ENCODE measurements at regions not wholly inside any gene's neighbourhood (a gene's known extent, or its start where the extent isn't known, plus 50 kb on each side); places are given as distances from the start of the nearest gene placed in this dataset.

DNA sequence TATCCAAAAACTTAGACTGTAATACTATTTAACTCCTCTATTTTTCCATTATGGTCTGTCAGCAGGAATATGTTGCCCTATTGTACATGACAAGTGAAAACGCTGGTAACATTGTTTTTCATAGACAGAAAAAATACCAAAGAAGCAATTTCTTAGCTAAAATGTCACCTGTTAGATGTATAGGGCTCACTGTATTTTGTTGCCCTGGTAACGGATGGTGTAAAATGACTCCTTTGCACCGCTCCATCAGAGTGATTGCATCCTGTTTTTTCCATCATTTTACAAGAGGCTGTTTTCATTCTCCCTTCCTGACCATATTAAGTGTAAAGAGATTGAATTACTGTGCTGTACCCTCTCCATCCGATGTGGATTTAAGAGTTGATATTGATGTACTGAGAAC lies 460.1 kb upstream of the TLE4 start:
- Histone ChIP-seq H3K4me3 (ENCODE audit: control insufficient read depth in 1 of 2, extremely low read depth in 1 of 2, low read length in 1 of 2) (no peak overlapping the region), H3K27ac (ENCODE audit: low read length) (no peak overlapping the region), H3K27me3 (replicated peaks in 1 of 2; ENCODE audit: control insufficient read depth in 2 of 2, extremely low read depth in 1 of 2, insufficient read depth in 2 of 2, low read length in 1 of 2) (no peaks in the 10 kb centered on the region), H3K36me3 (ENCODE audit: control insufficient read depth in 2 of 2, extremely low read depth in 1 of 2, insufficient read depth in 1 of 2, low read length in 1 of 2) (no peaks in the 10 kb centered on the region), H3K9me3 (no peaks in the 10 kb centered on the region), H3K4me1 (ENCODE audit: control insufficient read depth in 1 of 2, extremely low read depth in 1 of 2, insufficient read depth in 2 of 2, low read length in 2 of 2) (no peaks in the 10 kb centered on the region)
- 100% methylated on average over 1 of the region's 4 CpGs for WGBS (ENCODE audit: insufficient coverage)
- Mint-ChIP-seq H3K4me3 (no peak overlapping the region), H3K9me3 (peaks cover 0 to 20% (median 6%) of the 10 kb centered on the region in 3 donors), H3K27ac (no peak overlapping the region), H3K27me3 (no peaks in the 10 kb centered on the region), H3K36me3 (no peaks in the 10 kb centered on the region), H3K4me1 (no peaks in the 10 kb centered on the region)
- CTCF ChIA-PET = no interaction called here
- DNase-seq = no peak
- ATAC-seq (replicated peaks in 1 of 4) = no peak
- POLR2A ChIA-PET = interaction anchor here in 1 of 2 donors (0.8 kb wide), 1 partner anchor 375 kb away, joined by 3 read pairs; no protein-coding TSS in a partner anchor

DNA sequence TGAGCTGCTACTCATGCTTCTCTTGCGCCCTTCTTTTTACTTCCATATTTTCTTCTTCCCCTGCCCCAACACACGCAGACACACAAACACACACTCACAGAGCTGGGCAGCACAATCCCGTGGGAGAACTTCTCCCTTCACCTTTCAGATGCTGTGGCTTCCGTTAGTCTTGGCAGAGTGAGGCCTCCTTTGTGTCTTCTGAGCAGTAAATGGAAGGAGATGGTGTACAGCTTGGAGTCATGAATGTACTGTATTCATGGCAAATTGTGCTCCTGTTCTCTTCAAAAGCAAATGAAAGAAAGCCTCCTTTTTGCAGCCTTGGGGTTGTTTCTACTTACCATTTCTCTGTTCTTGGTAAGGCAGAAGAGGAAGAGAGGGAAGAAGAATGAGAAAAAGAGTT lies 456.6 kb upstream of the TLE4 start:
- Histone ChIP-seq H3K4me1 (ENCODE audit: control insufficient read depth in 1 of 2, extremely low read depth in 1 of 2, insufficient read depth in 2 of 2, low read length in 2 of 2) (no peaks in the 10 kb centered on the region), H3K27ac (ENCODE audit: low read length) (no peak overlapping the region), H3K36me3 (ENCODE audit: control insufficient read depth in 2 of 2, extremely low read depth in 1 of 2, insufficient read depth in 1 of 2, low read length in 1 of 2) (no peaks in the 10 kb centered on the region), H3K4me3 (ENCODE audit: control insufficient read depth in 1 of 2, extremely low read depth in 1 of 2, low read length in 1 of 2) (no peak overlapping the region), H3K9me3 (no peaks in the 10 kb centered on the region), H3K27me3 (replicated peaks in 1 of 2; ENCODE audit: control insufficient read depth in 2 of 2, extremely low read depth in 1 of 2, insufficient read depth in 2 of 2, low read length in 1 of 2) (no peaks in the 10 kb centered on the region)
- Mint-ChIP-seq H3K27ac (no peak overlapping the region), H3K4me3 (no peak overlapping the region), H3K4me1 (no peaks in the 10 kb centered on the region), H3K9me3 (peaks cover 0 to 3% (median 0%) of the 10 kb centered on the region in 3 donors), H3K36me3 (no peaks in the 10 kb centered on the region), H3K27me3 (peaks cover 2 to 4% of the 10 kb centered on the region in 2 donors)
- ChIA-PET CTCF (no interaction called here), POLR2A (no interaction called here)
- no peak for DNase-seq
- ATAC-seq (replicated peaks in 1 of 4) = no peak
- WGBS (ENCODE audit: insufficient coverage) = 94% methylated on average over 2 of the region's 4 CpGs

- ATAC-seq (replicated peaks in 1 of 4) = no peak
- no peaks in the 10 kb centered on the region for H3K36me3 ChIP-seq (ENCODE audit: control insufficient read depth in 2 of 2, extremely low read depth in 1 of 2, insufficient read depth in 1 of 2, low read length in 1 of 2)
- H3K4me1 ChIP-seq (ENCODE audit: control insufficient read depth in 1 of 2, extremely low read depth in 1 of 2, insufficient read depth in 2 of 2, low read length in 2 of 2) = no peaks in the 10 kb centered on the region
- no peak overlapping the region for H3K27ac ChIP-seq (ENCODE audit: low read length)
- ChIA-PET CTCF (no interaction called here), POLR2A (no interaction called here)
- Mint-ChIP-seq H3K4me1 (no peaks in the 10 kb centered on the region), H3K27me3 (peaks cover 2 to 4% of the 10 kb centered on the region in 2 donors), H3K9me3 (no peaks in the 10 kb centered on the region), H3K27ac (no peak overlapping the region), H3K4me3 (no peak overlapping the region), H3K36me3 (no peaks in the 10 kb centered on the region)
- no peak for DNase-seq
- no peaks in the 10 kb centered on the region for H3K27me3 ChIP-seq (replicated peaks in 1 of 2; ENCODE audit: control insufficient read depth in 2 of 2, extremely low read depth in 1 of 2, insufficient read depth in 2 of 2, low read length in 1 of 2)
- WGBS (ENCODE audit: insufficient coverage) = 100% methylated on average over 1 of the region's 3 CpGs
- no peak overlapping the region for H3K4me3 ChIP-seq (ENCODE audit: control insufficient read depth in 1 of 2, extremely low read depth in 1 of 2, low read length in 1 of 2)
- H3K9me3 ChIP-seq = no peaks in the 10 kb centered on the region
Measured at GRCh38 chr9:79116041-79116440, 455.7 kb upstream of the TLE4 start.

- Mint-ChIP-seq H3K27ac (no peak overlapping the region), H3K9me3 (no peaks in the 10 kb centered on the region), H3K4me3 (no peak overlapping the region), H3K4me1 (no peaks in the 10 kb centered on the region), H3K36me3 (no peaks in the 10 kb centered on the region), H3K27me3 (peaks cover 2 to 4% of the 10 kb centered on the region in 2 donors)
- ATAC-seq (replicated peaks in 1 of 4) (no peak), DNase-seq (no peak)
- ChIA-PET CTCF (no interaction called here), POLR2A (no interaction called here)
- WGBS (ENCODE audit: insufficient coverage) = no CpG with 5 or more reads among the region's 6 CpGs
- H3K4me3 ChIP-seq (ENCODE audit: control insufficient read depth in 1 of 2, extremely low read depth in 1 of 2, low read length in 1 of 2) = no peak overlapping the region
- no peaks in the 10 kb centered on the region for H3K4me1 ChIP-seq (ENCODE audit: control insufficient read depth in 1 of 2, extremely low read depth in 1 of 2, insufficient read depth in 2 of 2, low read length in 2 of 2)
- no peaks in the 10 kb centered on the region for H3K9me3 ChIP-seq
- H3K27ac ChIP-seq (ENCODE audit: low read length) = no peak overlapping the region
- H3K36me3 ChIP-seq (ENCODE audit: control insufficient read depth in 2 of 2, extremely low read depth in 1 of 2, insufficient read depth in 1 of 2, low read length in 1 of 2) = no peaks in the 10 kb centered on the region
- no peaks in the 10 kb centered on the region for H3K27me3 ChIP-seq (replicated peaks in 1 of 2; ENCODE audit: control insufficient read depth in 2 of 2, extremely low read depth in 1 of 2, insufficient read depth in 2 of 2, low read length in 1 of 2)
Measured at GRCh38 chr9:79116709-79117108, 455.1 kb upstream of the TLE4 start.

GRCh38 chr9:79120533-79120932 lies 451.2 kb upstream of the TLE4 start:
- WGBS (ENCODE audit: insufficient coverage) = no CpG with 5 or more reads among the region's 2 CpGs
- H3K36me3 Mint-ChIP-seq = no peaks in the 10 kb centered on the region
- POLR2A ChIA-PET = no interaction called here
- no peaks in the 10 kb centered on the region for H3K4me1 ChIP-seq (ENCODE audit: control insufficient read depth in 1 of 2, extremely low read depth in 1 of 2, insufficient read depth in 2 of 2, low read length in 2 of 2)
- CTCF ChIA-PET = no interaction called here
- DNase-seq = no peak
- H3K36me3 ChIP-seq (ENCODE audit: control insufficient read depth in 2 of 2, extremely low read depth in 1 of 2, insufficient read depth in 1 of 2, low read length in 1 of 2) = no peaks in the 10 kb centered on the region
- H3K9me3 ChIP-seq = no peaks in the 10 kb centered on the region
- H3K27ac Mint-ChIP-seq = no peak overlapping the region
- H3K27me3 Mint-ChIP-seq = peaks cover 2 to 4% of the 10 kb centered on the region in 2 donors
- no peaks in the 10 kb centered on the region for H3K27me3 ChIP-seq (replicated peaks in 1 of 2; ENCODE audit: control insufficient read depth in 2 of 2, extremely low read depth in 1 of 2, insufficient read depth in 2 of 2, low read length in 1 of 2)
- H3K4me3 ChIP-seq (ENCODE audit: control insufficient read depth in 1 of 2, extremely low read depth in 1 of 2, low read length in 1 of 2) = no peak overlapping the region
- H3K9me3 Mint-ChIP-seq = peaks cover 0 to 3% (median 2%) of the 10 kb centered on the region in 3 donors
- H3K4me1 Mint-ChIP-seq = no peaks in the 10 kb centered on the region
- H3K4me3 Mint-ChIP-seq = no peak overlapping the region
- no peak overlapping the region for H3K27ac ChIP-seq (ENCODE audit: low read length)
- ATAC-seq (replicated peaks in 1 of 4) = no peak

- no CpG with 5 or more reads among the region's 2 CpGs for WGBS (ENCODE audit: insufficient coverage)
- ChIA-PET POLR2A (no interaction called here), CTCF (no interaction called here)
- Histone ChIP-seq H3K36me3 (ENCODE audit: control insufficient read depth in 2 of 2, extremely low read depth in 1 of 2, insufficient read depth in 1 of 2, low read length in 1 of 2) (no peaks in the 10 kb centered on the region), H3K27ac (ENCODE audit: low read length) (no peak overlapping the region), H3K9me3 (no peaks in the 10 kb centered on the region), H3K27me3 (replicated peaks in 1 of 2; ENCODE audit: control insufficient read depth in 2 of 2, extremely low read depth in 1 of 2, insufficient read depth in 2 of 2, low read length in 1 of 2) (no peaks in the 10 kb centered on the region), H3K4me3 (ENCODE audit: control insufficient read depth in 1 of 2, extremely low read depth in 1 of 2, low read length in 1 of 2) (no peak overlapping the region), H3K4me1 (ENCODE audit: control insufficient read depth in 1 of 2, extremely low read depth in 1 of 2, insufficient read depth in 2 of 2, low read length in 2 of 2) (no peaks in the 10 kb centered on the region)
- DNase-seq (no peak), ATAC-seq (replicated peaks in 1 of 4) (no peak)
- H3K4me3 Mint-ChIP-seq = no peak overlapping the region
- H3K4me1 Mint-ChIP-seq = no peaks in the 10 kb centered on the region
- H3K27me3 Mint-ChIP-seq = peaks cover 2 to 4% of the 10 kb centered on the region in 2 donors
- no peaks in the 10 kb centered on the region for H3K36me3 Mint-ChIP-seq
- H3K9me3 Mint-ChIP-seq = peaks cover 0 to 3% (median 2%) of the 10 kb centered on the region in 3 donors
- H3K27ac Mint-ChIP-seq = no peak overlapping the region
Measured at GRCh38 chr9:79120941-79121340, 450.8 kb upstream of the TLE4 start.

DNA sequence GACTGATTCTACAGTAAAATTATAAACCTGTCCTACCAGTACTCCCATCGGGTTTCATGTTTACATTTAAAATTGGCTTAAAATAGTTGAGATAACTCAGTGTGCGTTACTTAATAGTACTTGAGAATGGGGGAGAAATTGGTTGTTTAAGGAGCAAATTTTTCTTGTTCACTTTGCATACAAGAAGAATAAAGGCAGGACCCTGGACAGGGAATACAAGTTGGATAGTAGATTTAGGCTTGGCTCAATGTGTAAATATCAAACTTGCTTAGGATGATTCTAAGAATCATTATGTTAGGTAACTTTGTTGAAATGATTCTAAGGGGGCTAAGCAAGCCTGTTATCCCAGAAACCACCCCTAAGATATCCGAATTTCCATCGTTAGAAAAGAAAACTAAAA lies 448.4 kb upstream of the TLE4 start:
- Mint-ChIP-seq H3K9me3 (peaks cover 0 to 3% (median 2%) of the 10 kb centered on the region in 3 donors), H3K27ac (no peak overlapping the region), H3K36me3 (no peaks in the 10 kb centered on the region), H3K4me3 (no peak overlapping the region), H3K27me3 (peaks cover 0 to 2% of the 10 kb centered on the region in 2 donors), H3K4me1 (no peaks in the 10 kb centered on the region)
- Histone ChIP-seq H3K4me3 (ENCODE audit: control insufficient read depth in 1 of 2, extremely low read depth in 1 of 2, low read length in 1 of 2) (no peak overlapping the region), H3K27me3 (replicated peaks in 1 of 2; ENCODE audit: control insufficient read depth in 2 of 2, extremely low read depth in 1 of 2, insufficient read depth in 2 of 2, low read length in 1 of 2) (no peaks in the 10 kb centered on the region), H3K9me3 (no peaks in the 10 kb centered on the region), H3K36me3 (ENCODE audit: control insufficient read depth in 2 of 2, extremely low read depth in 1 of 2, insufficient read depth in 1 of 2, low read length in 1 of 2) (no peaks in the 10 kb centered on the region), H3K27ac (ENCODE audit: low read length) (no peak overlapping the region), H3K4me1 (ENCODE audit: control insufficient read depth in 1 of 2, extremely low read depth in 1 of 2, insufficient read depth in 2 of 2, low read length in 2 of 2) (no peaks in the 10 kb centered on the region)
- DNase-seq = no peak
- 93% methylated on average over 3 of the region's 4 CpGs for WGBS (ENCODE audit: insufficient coverage)
- ATAC-seq (replicated peaks in 1 of 4) = no peak
- ChIA-PET POLR2A (no interaction called here), CTCF (no interaction called here)

Measured in T-cell (primary cell).